Muscle layer of colon (tissue), 2 donors: ENCODE measurements at regions not wholly inside any gene's neighbourhood (a gene's known extent, or its start where the extent isn't known, plus 50 kb on each side); places are given as distances from the start of the nearest gene placed in this dataset.

ENCODE experiments used
- H3K27ac ChIP-seq: one replicate; pipeline ENCODE4 v1.7.0; 2013; ENCODE audit warnings: low read depth, mild to moderate bottlenecking, low read length, moderate library complexity
- H3K27me3 ChIP-seq, 2 donors: one replicate each; pipeline ENCODE4 v1.7.0; 2013; ENCODE audit warnings: low read length in 2 of 2, mild to moderate bottlenecking in 2 of 2; ENCODE audit not compliant: insufficient read depth in 2 of 2, control insufficient read depth in 1 of 2
- H3K36me3 ChIP-seq: one replicate; pipeline ENCODE4 v1.7.0; 2013; ENCODE audit warnings: mild to moderate bottlenecking, low read length; ENCODE audit not compliant: insufficient read depth
- H3K4me1 ChIP-seq: one replicate; pipeline ENCODE4 v1.7.0; 2013; ENCODE audit warnings: mild to moderate bottlenecking, low read length; ENCODE audit not compliant: insufficient read depth
- H3K4me3 ChIP-seq, 2 donors: one replicate each; pipeline ENCODE4 v1.7.0; 2013; ENCODE audit warnings: low read length in 2 of 2, low read depth in 1 of 2, mild to moderate bottlenecking in 1 of 2, moderate library complexity in 1 of 2
- H3K9ac ChIP-seq: one replicate; pipeline ENCODE4 v1.7.0; 2013; ENCODE audit warnings: low read length
- H3K9me3 ChIP-seq: one replicate; pipeline ENCODE4 v1.7.0; 2013; ENCODE audit warnings: mild to moderate bottlenecking, low read length
- donor health status: abdominal sarcoma.
- donor health status: Adenocarcinoma of cecum.

- no peak overlapping the region for H3K27ac ChIP-seq
- no peak overlapping the region for H3K4me3 ChIP-seq
- H3K27me3 ChIP-seq, result no peaks in the 10 kb centered on the region
- no peaks in the 10 kb centered on the region for H3K9me3 ChIP-seq
- no peaks in the 10 kb centered on the region for H3K4me1 ChIP-seq
- H3K9ac ChIP-seq, result no peak overlapping the region
- H3K36me3 ChIP-seq, result no peaks in the 10 kb centered on the region
These were observed 586.0 kb downstream of the CCDC171 start for GRCh38 chr9:16138561-16139491.

GRCh38 chr9:16139774-16140173 is 586.9 kb downstream of the CCDC171 start:
- Histone ChIP-seq H3K36me3 (no peaks in the 10 kb centered on the region), H3K4me3 (no peak overlapping the region), H3K27me3 (no peaks in the 10 kb centered on the region), H3K9ac (no peak overlapping the region), H3K27ac (no peak overlapping the region), H3K9me3 (no peaks in the 10 kb centered on the region), H3K4me1 (no peaks in the 10 kb centered on the region)

GRCh38 chr9:16143310-16143709 is 590.5 kb downstream of the CCDC171 start:
- H3K9me3 ChIP-seq, result no peaks in the 10 kb centered on the region
- H3K27me3 ChIP-seq, result no peaks in the 10 kb centered on the region
- no peaks in the 10 kb centered on the region for H3K36me3 ChIP-seq
- H3K4me1 ChIP-seq, result no peaks in the 10 kb centered on the region
- H3K27ac ChIP-seq, result no peak overlapping the region
- H3K9ac ChIP-seq, result no peak overlapping the region
- H3K4me3 ChIP-seq, result no peak overlapping the region

- no peak overlapping the region for H3K9ac ChIP-seq
- H3K27ac ChIP-seq, result no peak overlapping the region
- H3K9me3 ChIP-seq, result no peaks in the 10 kb centered on the region
- H3K4me1 ChIP-seq, result no peaks in the 10 kb centered on the region
- no peaks in the 10 kb centered on the region for H3K27me3 ChIP-seq
- no peaks in the 10 kb centered on the region for H3K36me3 ChIP-seq
- H3K4me3 ChIP-seq, result no peak overlapping the region
These were observed 591.4 kb downstream of the CCDC171 start for GRCh38 chr9:16143947-16144890.

GRCh38 chr9:16145196-16145950 is 592.5 kb downstream of the CCDC171 start:
- Histone ChIP-seq H3K27me3 (no peaks in the 10 kb centered on the region), H3K36me3 (no peaks in the 10 kb centered on the region), H3K27ac (no peak overlapping the region), H3K4me3 (no peak overlapping the region), H3K4me1 (peaks cover 6% of the 10 kb centered on the region), H3K9me3 (no peaks in the 10 kb centered on the region), H3K9ac (no peak overlapping the region)

GRCh38 chr9:16147726-16148125 is 594.9 kb downstream of the CCDC171 start:
- no peak overlapping the region for H3K9ac ChIP-seq
- no peaks in the 10 kb centered on the region for H3K27me3 ChIP-seq
- no peak overlapping the region for H3K27ac ChIP-seq
- no peaks in the 10 kb centered on the region for H3K36me3 ChIP-seq
- no peak overlapping the region for H3K4me3 ChIP-seq
- no peaks in the 10 kb centered on the region for H3K9me3 ChIP-seq
- H3K4me1 ChIP-seq, result peaks cover 30% of the 10 kb centered on the region

- Histone ChIP-seq H3K4me3 (no peak overlapping the region), H3K36me3 (no peaks in the 10 kb centered on the region), H3K27ac (peak overlapping the region; percentile 76), H3K9ac (no peak overlapping the region), H3K4me1 (peaks cover 32% of the 10 kb centered on the region), H3K9me3 (no peaks in the 10 kb centered on the region), H3K27me3 (no peaks in the 10 kb centered on the region)
These were observed 597.7 kb downstream of the CCDC171 start for GRCh38 chr9:16150501-16150900.

GRCh38 chr9:16150938-16151650 is 598.3 kb downstream of the CCDC171 start:
- Histone ChIP-seq H3K27ac (peak overlapping the region; percentile 76), H3K4me3 (no peak overlapping the region), H3K27me3 (no peaks in the 10 kb centered on the region), H3K4me1 (peaks cover 32% of the 10 kb centered on the region), H3K9me3 (no peaks in the 10 kb centered on the region), H3K36me3 (no peaks in the 10 kb centered on the region), H3K9ac (no peak overlapping the region)

- no peak overlapping the region for H3K9ac ChIP-seq
- H3K4me1 ChIP-seq, result peaks cover 32% of the 10 kb centered on the region
- H3K4me3 ChIP-seq, result no peak overlapping the region
- no peaks in the 10 kb centered on the region for H3K27me3 ChIP-seq
- peak overlapping the region; percentile 46 for H3K27ac ChIP-seq
- no peaks in the 10 kb centered on the region for H3K9me3 ChIP-seq
- no peaks in the 10 kb centered on the region for H3K36me3 ChIP-seq
These were observed 599.6 kb downstream of the CCDC171 start for GRCh38 chr9:16152276-16153101.

- H3K4me3 ChIP-seq, result no peak overlapping the region
- H3K9ac ChIP-seq, result no peak overlapping the region
- H3K27ac ChIP-seq, result no peak overlapping the region
- no peaks in the 10 kb centered on the region for H3K36me3 ChIP-seq
- H3K9me3 ChIP-seq, result no peaks in the 10 kb centered on the region
- H3K27me3 ChIP-seq, result no peaks in the 10 kb centered on the region
- H3K4me1 ChIP-seq, result peaks cover 32% of the 10 kb centered on the region
These were observed 600.4 kb downstream of the CCDC171 start for GRCh38 chr9:16153221-16153620.
